Body of pancreas (tissue), 4 donors: ENCODE measurements at regions not wholly inside any gene's neighbourhood (a gene's known extent, or its start where the extent isn't known, plus 50 kb on each side); places are given as distances from the start of the nearest gene placed in this dataset.
"Not testable (repeated sequence)": the region's sequence is repeated elsewhere in the genome, so short reads cannot be mapped to it uniquely, and the experiment has no call there.

Source experiments
- POLR2A ChIP-seq, 3 donors: fragments of 450-650 bp; IDR thresholded peaks; one replicate each; pipeline ENCODE4 v1.6.1; 2016; ENCODE audit warnings: antibody characterized with exemption in 3 of 3, mild to moderate bottlenecking in 2 of 3
- TF ChIP-seq, protein P1 (sequence below), 7 experiments: fragments of 450-650 bp in 4 of 7; fragments of 200-600 bp in 3 of 7; sonication (generic) in 3 of 7; IDR thresholded peaks; one replicate each; pipeline ENCODE4 v1.5.1; 2016 to 2019; ENCODE audit warnings: antibody characterized with exemption in 7 of 7

DNA sequence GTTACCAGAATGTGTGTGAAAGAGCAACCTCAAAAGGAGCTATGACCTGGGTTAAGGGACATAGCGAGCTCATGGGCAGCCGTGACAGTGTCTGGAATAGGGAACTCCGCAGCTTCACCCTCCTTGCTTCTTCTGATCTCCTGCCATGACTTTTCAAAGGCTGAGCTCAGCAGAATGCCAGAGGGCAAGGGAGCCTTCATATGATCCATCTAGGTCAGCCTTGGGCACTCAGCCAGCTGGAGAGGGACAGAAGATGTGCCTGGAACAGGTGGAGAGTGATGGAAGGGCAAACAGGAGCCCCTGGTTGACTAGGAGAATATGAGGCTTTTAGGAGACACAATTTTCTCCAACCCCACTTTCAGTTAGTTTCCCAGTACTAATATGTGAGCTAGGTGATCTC, 352.8 kb upstream of the FRG2C start:
- TF ChIP-seq, protein P1, sequence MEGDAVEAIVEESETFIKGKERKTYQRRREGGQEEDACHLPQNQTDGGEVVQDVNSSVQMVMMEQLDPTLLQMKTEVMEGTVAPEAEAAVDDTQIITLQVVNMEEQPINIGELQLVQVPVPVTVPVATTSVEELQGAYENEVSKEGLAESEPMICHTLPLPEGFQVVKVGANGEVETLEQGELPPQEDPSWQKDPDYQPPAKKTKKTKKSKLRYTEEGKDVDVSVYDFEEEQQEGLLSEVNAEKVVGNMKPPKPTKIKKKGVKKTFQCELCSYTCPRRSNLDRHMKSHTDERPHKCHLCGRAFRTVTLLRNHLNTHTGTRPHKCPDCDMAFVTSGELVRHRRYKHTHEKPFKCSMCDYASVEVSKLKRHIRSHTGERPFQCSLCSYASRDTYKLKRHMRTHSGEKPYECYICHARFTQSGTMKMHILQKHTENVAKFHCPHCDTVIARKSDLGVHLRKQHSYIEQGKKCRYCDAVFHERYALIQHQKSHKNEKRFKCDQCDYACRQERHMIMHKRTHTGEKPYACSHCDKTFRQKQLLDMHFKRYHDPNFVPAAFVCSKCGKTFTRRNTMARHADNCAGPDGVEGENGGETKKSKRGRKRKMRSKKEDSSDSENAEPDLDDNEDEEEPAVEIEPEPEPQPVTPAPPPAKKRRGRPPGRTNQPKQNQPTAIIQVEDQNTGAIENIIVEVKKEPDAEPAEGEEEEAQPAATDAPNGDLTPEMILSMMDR (IDR thresholded peaks at IDR 0.05), result not testable (repeated sequence)
- not testable (repeated sequence) for TF ChIP-seq POLR2A (IDR thresholded peaks at IDR 0.05)
